ENCODE measurements at regions not wholly inside any gene's neighbourhood (a gene's known extent, or its start where the extent isn't known, plus 50 kb on each side); places are given as distances from the start of the nearest gene placed in this dataset.

GRCh38 chr12:46958599-46959290, 120.7 kb upstream of the PCED1B start:
- H3K27ac ChIP-seq = no peak overlapping the region

GRCh38 chr12:46959502-46959901, 119.9 kb upstream of the PCED1B start:
- no peaks in the 10 kb centered on the region for H3K4me1 ChIP-seq
- no peak for DNase-seq
- no peaks in the 10 kb centered on the region for H3K9me3 ChIP-seq
- no peak overlapping the region for H3K4me3 ChIP-seq
- H3K27ac ChIP-seq = no peak overlapping the region
- TF ChIP-seq POLR2A (IDR thresholded peaks at IDR 0.05) = no peak
- TF ChIP-seq CTCF (IDR thresholded peaks at IDR 0.05) = no peak
- H3K27me3 ChIP-seq = no peaks in the 10 kb centered on the region
- H3K36me3 ChIP-seq = no peaks in the 10 kb centered on the region

More at GRCh38 chr12:46958599-46959290, 120.7 kb upstream of the PCED1B start:
- DNase-seq = no peak
- Histone ChIP-seq H3K36me3 (no peaks in the 10 kb centered on the region), H3K27me3 (no peaks in the 10 kb centered on the region), H3K4me1 (no peaks in the 10 kb centered on the region), H3K9me3 (no peaks in the 10 kb centered on the region), H3K4me3 (no peak overlapping the region)
- TF ChIP-seq POLR2A (IDR thresholded peaks at IDR 0.05) (no peak), CTCF (IDR thresholded peaks at IDR 0.05) (no peak)

- no peaks in the 10 kb centered on the region for H3K4me1 ChIP-seq
- H3K4me3 ChIP-seq = no peak overlapping the region
- no peak overlapping the region for H3K27ac ChIP-seq
- DNase-seq = no peak
- H3K36me3 ChIP-seq = no peaks in the 10 kb centered on the region
- TF ChIP-seq POLR2A (IDR thresholded peaks at IDR 0.05) = no peak
- TF ChIP-seq CTCF (IDR thresholded peaks at IDR 0.05) = no peak
- no peaks in the 10 kb centered on the region for H3K27me3 ChIP-seq
- no peaks in the 10 kb centered on the region for H3K9me3 ChIP-seq
Observed at GRCh38 chr12:46960681-46961080, 118.7 kb upstream of the PCED1B start.

GRCh38 chr12:46963191-46963590, 116.2 kb upstream of the PCED1B start:
- TF ChIP-seq POLR2A (IDR thresholded peaks at IDR 0.05) = no peak
- TF ChIP-seq CTCF (IDR thresholded peaks at IDR 0.05) = no peak
- Histone ChIP-seq H3K9me3 (no peaks in the 10 kb centered on the region), H3K36me3 (no peaks in the 10 kb centered on the region), H3K4me3 (no peak overlapping the region), H3K4me1 (no peaks in the 10 kb centered on the region), H3K27ac (no peak overlapping the region), H3K27me3 (no peaks in the 10 kb centered on the region)
- DNase-seq = no peak

GRCh38 chr12:46963977-46964971, 115.1 kb upstream of the PCED1B start:
- H3K4me1 ChIP-seq = no peaks in the 10 kb centered on the region
- DNase-seq = no peak
- H3K4me3 ChIP-seq = no peak overlapping the region
- no peaks in the 10 kb centered on the region for H3K36me3 ChIP-seq
- H3K27ac ChIP-seq = no peak overlapping the region
- no peak for TF ChIP-seq POLR2A (IDR thresholded peaks at IDR 0.05)
- no peak for TF ChIP-seq CTCF (IDR thresholded peaks at IDR 0.05)
- no peaks in the 10 kb centered on the region for H3K27me3 ChIP-seq
- H3K9me3 ChIP-seq = no peaks in the 10 kb centered on the region

All from Peyer's patch (tissue), 4 donors.